HG03575 (cell line): ENCODE measurements at regions not wholly inside any gene's neighbourhood (a gene's known extent, or its start where the extent isn't known, plus 50 kb on each side); places are given as distances from the start of the nearest gene placed in this dataset.
A peak's percentile ranks its signal among the peaks of the same experiment; 100 is the strongest.

Experiments used
- ATAC-seq: cut with Tn5 transposase; IDR thresholded peaks from one replicate; pipeline ENCODE4 v1.9.1; 2021; ENCODE audit not compliant: unreplicated experiment, insufficient number of reproducible peaks, low FRiP score; ENCODE audit errors: extremely low read depth

- no peak for ATAC-seq
Observed at GRCh38 chr7:144960763-144961162, 124.9 kb upstream of the TPK1 start.

GRCh38 chr7:144957998-144958397 is 122.1 kb upstream of the TPK1 start:
- no peak for ATAC-seq

- no peak for ATAC-seq
Observed at GRCh38 chr7:144955422-144955821, 119.6 kb upstream of the TPK1 start.

- no peak for ATAC-seq
Observed at GRCh38 chr7:144941127-144941526, 105.3 kb upstream of the TPK1 start.

GRCh38 chr7:144937199-144937598 is 101.3 kb upstream of the TPK1 start:
- ATAC-seq, result no peak

GRCh38 chr7:144936314-144936713 is 100.5 kb upstream of the TPK1 start:
- ATAC-seq, result no peak

DNA sequence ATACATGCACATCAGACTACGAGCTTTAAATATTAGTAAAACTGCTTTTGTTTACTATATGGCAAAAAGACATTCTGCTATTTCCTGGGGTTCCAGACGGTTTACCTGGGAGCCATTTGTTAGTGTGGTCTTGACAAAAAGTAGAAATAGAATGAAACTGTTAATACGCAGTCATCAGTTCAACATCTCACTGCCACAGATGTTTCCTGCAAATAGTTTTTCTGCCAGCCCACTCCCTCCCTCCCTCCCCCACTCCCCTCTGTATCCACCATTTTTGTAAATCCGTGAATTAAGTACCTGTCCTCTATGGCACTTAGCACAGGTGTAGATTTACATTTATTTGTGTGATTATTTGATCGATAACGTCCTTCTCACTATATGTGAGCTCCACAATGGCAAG is 74.6 kb upstream of the TPK1 start:
- no peak for ATAC-seq

GRCh38 chr7:144908943-144909556 is 73.2 kb upstream of the TPK1 start:
- ATAC-seq, result no peak

DNA sequence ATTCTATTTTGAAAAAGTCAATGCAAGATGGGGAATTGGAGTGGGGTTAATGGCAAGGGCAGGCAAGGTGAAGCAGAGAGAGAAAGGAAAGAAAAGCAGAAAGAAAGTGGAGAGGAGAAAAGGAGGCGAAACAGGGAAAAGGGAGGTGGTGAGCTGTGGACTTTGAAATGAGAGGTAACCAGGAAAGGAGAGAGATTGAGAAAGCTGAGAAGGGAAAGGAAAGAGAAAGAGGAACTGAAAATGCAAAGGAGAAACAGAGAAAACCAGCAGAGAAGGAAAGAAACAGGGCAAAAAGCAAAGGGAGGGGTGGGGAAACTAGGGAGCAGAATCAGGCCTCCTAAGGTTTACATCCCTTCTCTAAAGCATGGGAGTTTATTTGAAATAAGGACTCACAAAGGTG is 72.5 kb upstream of the TPK1 start:
- no peak for ATAC-seq

DNA sequence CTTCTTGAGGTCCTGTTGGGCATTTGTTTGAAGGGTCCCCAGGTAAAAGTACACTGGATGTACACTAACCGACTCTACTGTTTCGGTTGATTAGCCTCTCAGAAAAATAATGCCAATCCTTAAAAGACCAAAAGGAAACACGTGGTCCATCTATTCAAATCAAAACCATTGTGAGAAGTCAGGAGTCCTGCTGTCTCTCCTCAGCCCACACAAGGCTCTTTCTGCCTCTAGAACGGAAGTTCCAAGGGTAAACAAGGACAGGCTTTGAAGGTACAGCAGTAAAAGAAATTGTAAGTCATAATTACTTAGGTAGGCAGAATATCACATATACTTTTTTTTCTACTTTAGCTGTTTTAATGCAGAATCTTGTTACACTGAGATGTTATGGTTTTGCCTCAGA is 71.7 kb upstream of the TPK1 start:
- peak; percentile 97 for ATAC-seq

- no peak for ATAC-seq
Observed at GRCh38 chr7:144903201-144903600, 67.3 kb upstream of the TPK1 start.

- ATAC-seq, result no peak
Observed at GRCh38 chr7:144892761-144893160, 56.9 kb upstream of the TPK1 start.
